GM12892 (cell line): ENCODE measurements at regions not wholly inside any gene's neighbourhood (a gene's known extent, or its start where the extent isn't known, plus 50 kb on each side); places are given as distances from the start of the nearest gene placed in this dataset.

Experiments used
- DNase-seq: peaks from one replicate; pipeline ENCODE4 v3.0.0; 2011; ENCODE audit not compliant: insufficient read length
- FAIRE-seq: peaks from 2 replicates; lab custom pipeline; 2011; peaks lifted over from hg19 to GRCh38; lab: Jason Lieb, UNC
- POLR2A ChIP-seq: IDR thresholded peaks from 2 replicates; pipeline ENCODE4 v1.6.1; 2011; ENCODE audit warnings: low read depth, low read length, control low read depth
- POLR2AphosphoS5 ChIP-seq: IDR thresholded peaks from 2 replicates; pipeline ENCODE4 v1.6.1; 2011; ENCODE audit warnings: low read depth, low read length, control low read depth
- TAF1 ChIP-seq: IDR thresholded peaks from 2 replicates; pipeline ENCODE4 v1.6.1; 2011; ENCODE audit warnings: low read depth, mild to moderate bottlenecking, control low read depth, low read length, borderline replicate concordance

DNA sequence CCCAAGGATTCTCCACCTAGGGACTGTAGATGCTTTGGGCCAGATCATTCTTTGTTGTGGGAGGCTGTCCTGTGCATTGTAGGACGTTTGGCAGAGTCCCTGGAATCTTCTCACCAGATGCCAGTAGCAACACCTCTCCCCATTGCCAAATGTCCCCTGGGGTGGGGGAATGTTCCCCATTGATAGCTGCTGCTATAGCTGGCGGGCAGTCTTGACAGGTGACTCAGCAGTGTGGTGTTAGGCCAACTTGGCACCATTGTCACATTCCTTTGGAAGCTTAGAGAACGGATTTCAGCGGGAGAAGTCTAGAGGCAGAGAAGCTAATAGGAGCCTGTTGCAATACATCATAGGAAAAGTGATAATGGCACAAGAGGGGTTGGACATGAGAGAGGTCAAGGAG, 495.7 kb upstream of the SMIM21 start:
- FAIRE-seq (no peak), DNase-seq (no peak)
- TF ChIP-seq POLR2AphosphoS5 (no peak), TAF1 (no peak), POLR2A (no peak)

DNA sequence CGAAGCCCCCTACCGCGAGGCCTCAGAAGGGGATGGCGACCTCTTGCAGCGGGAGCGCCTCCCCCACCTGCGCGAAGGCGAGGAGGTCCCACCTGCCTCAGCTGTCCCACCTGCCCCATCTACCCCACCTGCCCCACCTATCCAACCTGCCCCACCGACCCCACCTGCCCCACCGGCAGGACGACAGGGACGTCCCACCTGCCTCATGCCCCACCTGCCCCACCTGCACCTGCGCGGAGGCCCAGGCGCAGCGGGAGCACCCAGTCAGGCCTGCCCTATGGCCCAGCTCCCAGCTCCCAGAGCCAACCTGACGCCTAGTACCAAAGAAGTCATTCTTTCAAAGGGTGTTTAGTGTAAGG, 489.1 kb upstream of the SMIM21 start:
- FAIRE-seq: no peak
- TF ChIP-seq POLR2A: no peak
- no peak for TF ChIP-seq TAF1
- no peak for TF ChIP-seq POLR2AphosphoS5
- no peak for DNase-seq

DNA sequence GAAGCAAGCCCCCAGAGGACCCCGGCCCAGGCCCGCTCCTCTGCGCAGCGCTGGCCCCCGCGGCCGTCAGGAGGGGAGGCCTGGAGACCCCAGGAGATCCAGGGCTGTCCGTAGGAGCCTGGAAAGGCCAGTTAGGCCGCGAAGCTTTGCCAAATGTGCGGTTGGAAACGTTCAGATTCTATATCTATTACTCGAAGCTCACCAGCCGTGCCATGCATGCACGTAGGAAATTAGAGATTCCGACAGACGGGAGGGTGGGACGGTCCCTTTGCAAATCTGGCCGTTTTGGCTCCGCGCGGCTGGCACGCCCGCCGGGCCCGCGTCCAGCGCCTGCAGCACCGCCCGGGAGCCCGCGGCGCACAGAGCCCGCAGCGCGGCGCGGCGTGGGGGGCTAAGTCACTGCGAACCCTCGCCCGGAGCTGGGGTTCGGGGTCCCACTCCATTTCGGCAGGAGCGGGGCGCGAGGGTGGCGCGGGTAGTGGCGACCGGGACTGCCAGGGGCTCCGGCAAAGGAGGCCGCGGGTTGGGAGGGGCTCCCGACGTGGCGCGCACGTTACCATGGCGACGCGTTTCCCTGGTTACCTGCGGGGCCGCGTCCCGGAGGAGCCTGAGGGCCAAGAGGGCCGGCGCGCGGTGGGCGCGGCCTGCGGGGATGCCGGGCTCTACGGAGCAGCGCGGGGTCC, 488.6 kb upstream of the SMIM21 start:
- DNase-seq: no peak
- FAIRE-seq: no peak
- TF ChIP-seq TAF1 (no peak), POLR2AphosphoS5 (no peak), POLR2A (no peak)

DNA sequence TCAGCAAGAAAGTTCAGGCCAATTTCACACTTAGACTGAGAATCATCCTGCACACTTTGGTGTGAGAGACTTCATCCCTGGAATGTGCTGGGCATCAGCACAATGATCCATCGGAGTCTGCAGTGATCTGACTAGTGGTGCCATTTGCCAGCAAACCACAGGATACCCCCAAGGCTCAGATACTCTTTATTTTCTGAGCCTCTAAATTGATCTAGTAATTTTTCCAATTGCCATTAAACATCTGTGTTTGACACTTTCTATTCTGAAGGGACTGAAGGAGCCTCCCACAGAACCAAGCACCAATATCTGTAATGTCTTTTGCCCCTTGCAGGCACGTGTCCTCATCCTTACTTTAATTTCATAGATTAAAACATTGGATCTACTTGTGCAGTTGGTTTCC, 485.3 kb upstream of the SMIM21 start:
- TF ChIP-seq TAF1 (no peak), POLR2A (no peak), POLR2AphosphoS5 (no peak)
- FAIRE-seq (no peak), DNase-seq (no peak)

DNA sequence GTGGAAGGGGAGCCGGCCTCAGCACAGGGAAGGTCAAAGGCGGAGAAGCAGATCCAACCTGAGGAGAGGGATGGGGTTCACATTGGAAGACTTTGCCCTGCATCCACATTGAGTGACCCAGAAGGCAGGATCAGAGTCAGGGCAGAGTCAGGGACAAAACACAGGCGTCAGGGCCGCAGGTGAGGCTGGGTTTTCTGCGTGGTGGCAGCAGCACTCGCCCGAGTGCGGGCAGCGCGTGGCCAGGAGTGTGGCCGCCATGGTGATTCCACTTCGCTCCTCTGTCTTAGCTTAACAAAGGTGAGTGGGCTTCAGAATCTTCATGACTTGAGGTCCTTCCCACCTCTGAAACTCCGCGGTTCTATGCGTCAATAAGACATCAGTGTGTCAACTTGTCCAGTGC, 476.9 kb upstream of the SMIM21 start:
- TF ChIP-seq POLR2A (no peak), POLR2AphosphoS5 (no peak), TAF1 (no peak)
- no peak for FAIRE-seq
- DNase-seq: no peak

DNA sequence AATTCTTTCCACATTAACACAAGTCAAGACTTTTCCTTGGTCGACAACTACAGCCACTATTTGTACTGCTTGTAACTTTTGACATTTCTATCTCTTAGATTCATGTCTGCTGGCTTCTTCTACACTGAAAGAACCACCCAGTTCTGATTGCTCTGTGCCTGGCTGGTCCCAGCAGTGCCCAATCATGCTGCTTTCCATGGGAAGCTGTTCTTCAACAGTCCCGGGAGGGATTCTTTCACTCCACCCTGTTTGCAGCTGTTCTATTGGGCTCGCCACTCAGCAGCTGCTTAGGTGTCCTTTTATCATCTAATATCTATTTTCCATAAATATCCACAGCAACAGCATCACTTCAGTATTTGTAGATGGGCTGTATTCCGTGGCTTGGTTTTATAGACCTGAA, 471.1 kb upstream of the SMIM21 start:
- DNase-seq: no peak
- TF ChIP-seq TAF1 (no peak), POLR2AphosphoS5 (no peak), POLR2A (no peak)
- no peak for FAIRE-seq

DNA sequence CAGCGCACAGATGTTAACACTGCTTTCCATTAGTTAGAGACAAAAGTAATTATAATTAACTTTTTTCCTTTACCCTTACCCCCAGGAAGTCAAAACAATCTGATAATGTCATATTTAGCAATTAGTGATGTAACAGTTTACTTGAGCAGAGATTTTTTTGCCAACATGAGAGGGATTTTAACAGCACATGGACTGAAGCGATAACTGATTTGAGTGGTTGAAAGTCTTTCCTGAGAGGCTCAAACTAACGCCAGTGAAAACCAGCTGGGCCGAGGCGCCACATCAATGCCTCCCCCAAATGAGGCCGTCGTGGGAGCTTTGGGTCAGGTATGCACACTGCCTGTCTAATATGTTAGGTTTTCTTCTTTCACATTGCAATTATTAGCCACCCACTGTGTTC, 469.9 kb upstream of the SMIM21 start:
- no peak for TF ChIP-seq TAF1
- no peak for TF ChIP-seq POLR2A
- TF ChIP-seq POLR2AphosphoS5: no peak
- no peak for FAIRE-seq

DNA sequence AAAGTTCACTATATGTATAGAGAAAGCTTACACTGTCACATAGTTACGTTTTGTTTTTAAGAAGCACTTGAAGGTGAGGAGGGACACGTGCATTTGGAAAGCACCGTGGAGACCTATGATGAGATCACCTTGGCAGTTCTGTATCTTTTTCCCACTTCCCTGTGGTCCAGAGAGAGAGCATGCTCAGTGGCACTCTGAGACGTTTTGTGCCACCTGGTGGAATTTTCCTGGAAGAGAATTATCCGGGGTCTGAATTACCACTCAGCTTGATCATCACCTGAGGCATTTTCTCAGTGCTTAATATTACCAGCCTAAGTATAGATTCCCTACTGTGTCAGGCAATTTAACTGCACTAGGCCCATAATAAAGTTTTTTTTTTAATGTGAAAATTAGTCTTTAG, 469.4 kb upstream of the SMIM21 start:
- TF ChIP-seq POLR2AphosphoS5 (no peak), TAF1 (no peak), POLR2A (no peak)
- no peak for DNase-seq
- no peak for FAIRE-seq

More for the DNA sequence above, 469.9 kb upstream of the SMIM21 start:
- DNase-seq: no peak

DNA sequence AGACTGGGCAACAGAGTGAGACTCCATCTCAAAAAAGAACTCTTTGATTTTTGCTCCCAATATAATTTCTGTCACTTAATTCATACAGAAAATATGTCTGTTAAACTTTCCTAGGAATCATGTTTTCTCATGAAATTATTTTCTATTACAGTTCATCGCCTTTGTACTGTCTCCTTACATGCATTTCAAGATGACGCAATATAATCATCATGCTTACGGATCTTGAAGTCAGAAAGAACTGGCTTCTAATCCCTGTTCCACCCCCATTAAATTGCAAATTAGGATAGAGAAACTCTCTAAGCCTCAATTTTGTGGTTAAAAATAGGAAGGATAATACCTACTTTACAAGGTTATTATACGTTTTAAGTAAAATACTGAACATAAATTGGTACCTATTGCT, 467.6 kb upstream of the SMIM21 start:
- DNase-seq: no peak
- no peak for TF ChIP-seq POLR2AphosphoS5
- no peak for TF ChIP-seq TAF1
- TF ChIP-seq POLR2A: no peak
- FAIRE-seq: no peak

DNA sequence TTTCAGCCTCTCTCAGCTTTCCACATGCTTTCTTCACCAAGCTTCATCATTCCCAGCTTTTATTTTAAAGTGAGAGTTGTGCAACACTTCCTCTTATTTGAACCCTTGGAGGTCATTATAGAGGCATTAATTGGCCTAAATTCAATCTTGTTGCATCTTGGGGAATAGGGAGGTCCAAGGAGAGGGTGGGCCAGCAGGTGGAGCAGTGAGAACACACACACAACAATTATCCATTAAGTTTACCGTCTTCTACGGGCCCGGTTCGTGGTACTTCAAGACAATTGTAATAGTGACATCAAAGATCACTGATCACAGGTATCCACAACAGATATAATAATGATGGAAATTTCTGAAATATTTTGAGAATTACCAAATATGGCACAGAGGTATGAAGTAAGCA, 457.2 kb upstream of the SMIM21 start:
- no peak for FAIRE-seq
- no peak for DNase-seq
- TF ChIP-seq TAF1 (no peak), POLR2A (no peak)

DNA sequence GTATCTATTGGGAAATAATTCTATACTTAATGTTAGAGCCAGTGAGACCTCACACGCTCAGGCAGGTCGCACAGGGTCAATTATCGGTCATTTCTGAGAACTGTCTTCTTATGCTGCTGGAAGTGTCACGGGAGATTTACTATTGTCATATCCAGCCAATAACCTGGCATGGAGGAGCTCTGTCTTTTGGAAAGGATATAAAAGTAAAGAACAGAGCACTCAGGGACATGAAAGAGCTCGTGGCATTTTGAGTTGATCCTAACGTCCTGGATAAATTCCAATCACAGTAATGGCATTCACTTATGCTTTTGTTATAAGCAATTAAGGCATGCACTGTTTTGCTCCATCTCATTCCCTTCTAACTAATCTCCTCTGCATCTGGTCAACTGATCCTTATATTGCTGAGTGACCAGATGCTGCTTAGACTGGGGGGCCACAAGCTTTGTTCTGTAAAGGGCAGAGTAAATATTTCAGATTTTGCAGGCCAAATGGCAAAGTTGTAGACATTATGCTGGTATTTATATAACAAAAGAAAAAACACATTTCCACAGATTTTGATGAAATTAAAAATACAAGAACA, 453.5 kb upstream of the SMIM21 start:
- TF ChIP-seq POLR2A (no peak), TAF1 (no peak), POLR2AphosphoS5 (no peak)
- DNase-seq (no peak), FAIRE-seq (no peak)

DNA sequence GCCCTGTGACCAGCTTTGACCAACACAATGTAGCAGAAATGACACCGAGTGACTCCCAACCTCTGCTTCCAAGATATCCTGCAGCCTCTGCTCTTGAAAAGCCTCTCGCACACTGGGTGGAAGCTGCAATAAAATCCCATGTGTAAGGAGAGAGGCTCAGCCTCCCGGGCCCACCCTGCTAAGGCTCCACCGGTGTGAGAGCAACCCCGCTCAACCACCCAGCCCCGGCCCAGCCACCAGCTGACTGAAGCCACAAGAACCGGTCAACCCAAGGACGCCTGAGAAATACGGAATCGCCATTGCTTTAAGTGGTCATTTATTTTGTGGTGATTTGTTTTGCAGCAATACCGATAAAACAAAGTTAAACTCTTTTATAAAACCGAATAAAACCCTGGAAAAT, 452.8 kb upstream of the SMIM21 start:
- no peak for DNase-seq
- TF ChIP-seq POLR2AphosphoS5: no peak
- TF ChIP-seq POLR2A: no peak
- no peak for TF ChIP-seq TAF1
- FAIRE-seq: no peak

DNA sequence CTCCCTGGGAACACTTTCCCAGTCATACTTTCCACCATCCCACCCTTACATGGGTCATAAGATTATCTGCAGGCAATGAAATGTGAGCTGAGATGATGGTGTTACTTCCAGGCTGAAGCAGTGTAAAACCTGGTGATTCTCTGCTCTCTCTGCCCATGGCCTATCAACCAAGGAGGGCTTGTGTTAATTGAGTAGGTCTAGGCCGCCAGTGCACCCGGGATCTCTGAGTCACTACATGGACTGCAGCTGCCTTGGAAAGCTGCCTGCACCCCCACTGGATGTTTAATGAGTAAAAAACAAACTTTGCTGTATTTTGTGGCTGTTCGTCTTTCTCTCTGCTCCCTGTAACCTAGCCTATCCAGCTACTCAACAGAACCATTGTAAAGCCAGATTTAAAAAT, 451.7 kb upstream of the SMIM21 start:
- TF ChIP-seq TAF1 (no peak), POLR2AphosphoS5 (no peak), POLR2A (no peak)
- no peak for DNase-seq
- FAIRE-seq: no peak
